Panc1 (cell line): ENCODE measurements at regions not wholly inside any gene's neighbourhood (a gene's known extent, or its start where the extent isn't known, plus 50 kb on each side); places are given as distances from the start of the nearest gene placed in this dataset.

Experiments used
- ATAC-seq: fragments of 200-7000 bp; cut with Tn5 transposase; 2 replicates; pipeline ENCODE4 v1.9.1; 2020; ENCODE audit warnings: mild to moderate bottlenecking, moderate library complexity
- BruUV-seq: library from RNA; stranded (reverse); fragments of 400-500 nt; replicated peaks from 2 replicates; lab custom pipeline; 2021; lab: Mats Ljungman, UMichigan
- CTCF ChIA-PET: fragments of 300-600 bp; sonication (Branson Sonifier 250); formaldehyde crosslinking; loops from one replicate; lab custom pipeline; 2022; ENCODE audit warnings: antibody characterized with exemption; lab: Charles Lee
- POLR2A ChIA-PET: fragments of 300-600 bp; sonication (Branson Sonifier 250); formaldehyde crosslinking; loops from one replicate; lab custom pipeline; 2022; ENCODE audit warnings: antibody characterized with exemption; lab: Charles Lee
- DNase-seq: peaks from one replicate; pipeline ENCODE4 v3.0.0-alpha.2; 2010; ENCODE audit warnings: low read depth, low spot score
- H3K27ac ChIP-seq: 2 replicates; pipeline ENCODE4 v1.5.1; 2011; ENCODE audit warnings: mild to moderate bottlenecking, low read length, inconsistent platforms
- H3K27me3 ChIP-seq: fragments of 200-500 bp; sonication (Bioruptor generic); 2 replicates; pipeline ENCODE4 v1.6.0; 2014; ENCODE audit warnings: low read length, inconsistent platforms; ENCODE audit not compliant: control insufficient read depth, insufficient read depth
- H3K36me3 ChIP-seq: fragments of 200-500 bp; sonication (Bioruptor generic); 2 replicates; pipeline ENCODE4 v1.5.1; 2014; ENCODE audit warnings: inconsistent platforms, mild to moderate bottlenecking, low read length, moderate library complexity; ENCODE audit not compliant: control insufficient read depth, insufficient read depth
- H3K4me1 ChIP-seq: 2 replicates; pipeline ENCODE4 v1.5.1; 2011; ENCODE audit warnings: inconsistent platforms, mild to moderate bottlenecking, low read length, moderate library complexity; ENCODE audit not compliant: control insufficient read depth, insufficient read depth
- H3K4me3 ChIP-seq, 2 experiments: 2 replicates each; pipeline ENCODE4 v1.5.1; 2011 to 2012; ENCODE audit warnings: low read depth in 2 of 2, low read length in 2 of 2, mild to moderate bottlenecking in 2 of 2, inconsistent platforms in 1 of 2, moderate library complexity in 1 of 2
- H3K9me3 ChIP-seq: fragments of 200-500 bp; sonication (Bioruptor generic); 2 replicates; pipeline ENCODE4 v1.5.1; 2014; ENCODE audit warnings: low read depth, mild to moderate bottlenecking, inconsistent platforms, low read length, moderate library complexity; ENCODE audit not compliant: control insufficient read depth, insufficient read depth
- CTCF ChIP-seq: fragments of 450-650 bp; IDR thresholded peaks from 2 replicates; pipeline ENCODE4 v1.5.1; 2017; ENCODE audit warnings: mild to moderate bottlenecking
- POLR2AphosphoS5 ChIP-seq: IDR thresholded peaks from 2 replicates; pipeline ENCODE4 v1.6.1; 2012; ENCODE audit warnings: mild to moderate bottlenecking, low read depth, low read length, moderate library complexity
- SIN3A ChIP-seq: IDR thresholded peaks from 2 replicates; pipeline ENCODE4 v1.6.1; 2012; ENCODE audit warnings: low read depth, mild to moderate bottlenecking, low read length, moderate library complexity, borderline replicate concordance; ENCODE audit not compliant: insufficient read depth
- TCF7L2 ChIP-seq: IDR thresholded peaks from 2 replicates; pipeline ENCODE4 v1.6.1; 2011; ENCODE audit warnings: mild to moderate bottlenecking, low read depth, low read length, inconsistent platforms
- in situ Hi-C: cut with HindIII; loops from 2 replicates; pipeline ENCODE4 v1.10.0; 2016; ENCODE audit warnings: low sequenced_read_pairs, low pct_unique_long_range_greater_than_20kb
- intact Hi-C: fragments of 100-400 bp; cut with micrococcal nuclease; formaldehyde crosslinking; loops from one replicate; pipeline ENCODE4 v1.10.0; 2022; ENCODE audit not compliant: unreplicated experiment
- TF ChIP-seq, protein P1 (sequence below), 2 experiments: IDR thresholded peaks; 2 replicates each; pipeline ENCODE4 v1.6.1; 2011 to 2012; ENCODE audit warnings: low read depth in 2 of 2, control low read depth in 1 of 2, low read length in 1 of 2, mild to moderate bottlenecking in 1 of 2, moderate library complexity in 1 of 2; ENCODE audit not compliant: insufficient read depth in 1 of 2

- Histone ChIP-seq H3K9me3 (no peaks in the 10 kb centered on the region), H3K36me3 (no peaks in the 10 kb centered on the region), H3K4me3 (no peak overlapping the region), H3K4me1 (no peaks in the 10 kb centered on the region; the same call in 1 of the 2 replicates), H3K27me3 (no peaks in the 10 kb centered on the region), H3K27ac (no peak overlapping the region)
- no TSS peak for BruUV-seq
- ATAC-seq (no peak), DNase-seq (no peak)
- intact Hi-C loops: loop anchor here (10.0 kb wide), 1 partner anchor 272 kb away; no protein-coding TSS in a partner anchor
- in situ Hi-C loops: no loop called here
- ChIA-PET CTCF (no interaction called here), POLR2A (no interaction called here)
- TF ChIP-seq TCF7L2: no peak
- TF ChIP-seq, protein P1, sequence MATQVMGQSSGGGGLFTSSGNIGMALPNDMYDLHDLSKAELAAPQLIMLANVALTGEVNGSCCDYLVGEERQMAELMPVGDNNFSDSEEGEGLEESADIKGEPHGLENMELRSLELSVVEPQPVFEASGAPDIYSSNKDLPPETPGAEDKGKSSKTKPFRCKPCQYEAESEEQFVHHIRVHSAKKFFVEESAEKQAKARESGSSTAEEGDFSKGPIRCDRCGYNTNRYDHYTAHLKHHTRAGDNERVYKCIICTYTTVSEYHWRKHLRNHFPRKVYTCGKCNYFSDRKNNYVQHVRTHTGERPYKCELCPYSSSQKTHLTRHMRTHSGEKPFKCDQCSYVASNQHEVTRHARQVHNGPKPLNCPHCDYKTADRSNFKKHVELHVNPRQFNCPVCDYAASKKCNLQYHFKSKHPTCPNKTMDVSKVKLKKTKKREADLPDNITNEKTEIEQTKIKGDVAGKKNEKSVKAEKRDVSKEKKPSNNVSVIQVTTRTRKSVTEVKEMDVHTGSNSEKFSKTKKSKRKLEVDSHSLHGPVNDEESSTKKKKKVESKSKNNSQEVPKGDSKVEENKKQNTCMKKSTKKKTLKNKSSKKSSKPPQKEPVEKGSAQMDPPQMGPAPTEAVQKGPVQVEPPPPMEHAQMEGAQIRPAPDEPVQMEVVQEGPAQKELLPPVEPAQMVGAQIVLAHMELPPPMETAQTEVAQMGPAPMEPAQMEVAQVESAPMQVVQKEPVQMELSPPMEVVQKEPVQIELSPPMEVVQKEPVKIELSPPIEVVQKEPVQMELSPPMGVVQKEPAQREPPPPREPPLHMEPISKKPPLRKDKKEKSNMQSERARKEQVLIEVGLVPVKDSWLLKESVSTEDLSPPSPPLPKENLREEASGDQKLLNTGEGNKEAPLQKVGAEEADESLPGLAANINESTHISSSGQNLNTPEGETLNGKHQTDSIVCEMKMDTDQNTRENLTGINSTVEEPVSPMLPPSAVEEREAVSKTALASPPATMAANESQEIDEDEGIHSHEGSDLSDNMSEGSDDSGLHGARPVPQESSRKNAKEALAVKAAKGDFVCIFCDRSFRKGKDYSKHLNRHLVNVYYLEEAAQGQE (IDR thresholded peaks at IDR 0.05; ENCODE audit: insufficient read depth in 1 of 2, low read depth in 2 of 2, low read length in 1 of 2): no peak
Measured at GRCh38 chr2:193966590-193966989, 1690.4 kb upstream of the SLC39A10 start.

GRCh38 chr2:193965263-193965662, 1691.8 kb upstream of the SLC39A10 start:
- intact Hi-C loops (loop anchor here (10.0 kb wide), 1 partner anchor 270 kb away; no protein-coding TSS in a partner anchor), in situ Hi-C loops (no loop called here)

More at GRCh38 chr2:193965263-193965662, 1691.8 kb upstream of the SLC39A10 start:
- no peak overlapping the region for H3K4me3 ChIP-seq
- no TSS peak for BruUV-seq
- H3K27me3 ChIP-seq: no peaks in the 10 kb centered on the region
- DNase-seq (no peak), ATAC-seq (no peak)
- no peaks in the 10 kb centered on the region for H3K36me3 ChIP-seq
- ChIA-PET CTCF (no interaction called here), POLR2A (no interaction called here)
- TF ChIP-seq SIN3A (no peak), CTCF (no peak), TCF7L2 (no peak), POLR2AphosphoS5 (no peak)
- TF ChIP-seq, protein P1 (IDR thresholded peaks at IDR 0.05; ENCODE audit: insufficient read depth in 1 of 2, low read depth in 2 of 2, low read length in 1 of 2): no peak
- H3K27ac ChIP-seq: no peak overlapping the region
- no peaks in the 10 kb centered on the region for H3K9me3 ChIP-seq
- no peaks in the 10 kb centered on the region; the same call in 1 of the 2 replicates for H3K4me1 ChIP-seq
